A673 (cell line): ENCODE measurements at regions not wholly inside any gene's neighbourhood (a gene's known extent, or its start where the extent isn't known, plus 50 kb on each side); places are given as distances from the start of the nearest gene placed in this dataset.

ENCODE experiments used
- BruUV-seq: library from RNA; stranded (reverse); fragments of 400-500 nt; replicated peaks from 2 replicates; lab custom pipeline; 2021; lab: Mats Ljungman, UMichigan
- CTCF ChIA-PET: fragments of 300-600 bp; sonication (Branson Sonifier 250); formaldehyde crosslinking; loops from one replicate; lab custom pipeline; 2022; ENCODE audit warnings: antibody characterized with exemption; lab: Charles Lee
- POLR2A ChIA-PET: fragments of 300-600 bp; sonication (Branson Sonifier 250); formaldehyde crosslinking; loops from one replicate; lab custom pipeline; 2022; ENCODE audit warnings: antibody characterized with exemption; ENCODE audit not compliant: low non-redundant PET; lab: Charles Lee
- DNase-seq: peaks from one replicate; pipeline ENCODE4 v3.0.0-alpha.2; 2015; ENCODE audit warnings: low spot score
- H3K27ac ChIP-seq: fragments of 200-600 bp; sonication (generic); 2 replicates; pipeline ENCODE4 v1.5.1; 2016; ENCODE audit warnings: mixed run types, low read depth, mild to moderate bottlenecking, mixed read lengths, antibody characterized with exemption, low read length; ENCODE audit not compliant: poor library complexity, severe bottlenecking
- H3K27me3 ChIP-seq: fragments of 200-600 bp; sonication (generic); replicated peaks from 2 replicates; pipeline ENCODE4 v1.6.1; 2017; ENCODE audit warnings: mixed run types, low read depth, mild to moderate bottlenecking, mixed read lengths, antibody characterized with exemption, low read length; ENCODE audit not compliant: insufficient read depth, poor library complexity
- H3K36me3 ChIP-seq: fragments of 200-600 bp; sonication (generic); 2 replicates; pipeline ENCODE4 v1.6.1; 2016; ENCODE audit warnings: mixed run types, mild to moderate bottlenecking, mixed read lengths, antibody characterized with exemption, low read length; ENCODE audit not compliant: insufficient read depth, poor library complexity, severe bottlenecking
- H3K4me1 ChIP-seq: fragments of 200-600 bp; sonication (generic); 2 replicates; pipeline ENCODE4 v1.6.1; 2017; ENCODE audit warnings: mixed run types, mild to moderate bottlenecking, mixed read lengths, antibody characterized with exemption, low read length; ENCODE audit not compliant: insufficient read depth, poor library complexity, severe bottlenecking
- H3K4me3 ChIP-seq: fragments of 200-600 bp; sonication (generic); 2 replicates; pipeline ENCODE4 v1.5.1; 2016; ENCODE audit warnings: low read depth, mixed run types, mild to moderate bottlenecking, mixed read lengths, low read length; ENCODE audit not compliant: poor library complexity, severe bottlenecking
- H3K9me3 ChIP-seq: fragments of 200-600 bp; sonication (generic); 2 replicates; pipeline ENCODE4 v1.6.1; 2016; ENCODE audit warnings: mixed run types, low read depth, mild to moderate bottlenecking, mixed read lengths, antibody characterized with exemption, low read length; ENCODE audit not compliant: poor library complexity, severe bottlenecking
- CTCF ChIP-seq: fragments of 300-800, 200-600 bp; sonication (generic); conservative IDR thresholded peaks from 2 replicates; pipeline ENCODE4 v1.5.1; 2017; ENCODE audit warnings: low read depth, mild to moderate bottlenecking, antibody characterized with exemption, low read length, moderate library complexity, mixed read lengths
- EZH2 ChIP-seq: fragments of 200-600 bp; sonication (generic); IDR thresholded peaks from 2 replicates; pipeline ENCODE4 v1.6.1; 2017; ENCODE audit warnings: borderline replicate concordance, low read depth, mild to moderate bottlenecking, mixed read lengths, antibody characterized with exemption, low read length; ENCODE audit not compliant: poor library complexity, severe bottlenecking
- intact Hi-C: fragments of 100-400 bp; cut with micrococcal nuclease; formaldehyde crosslinking; loops from one replicate; pipeline ENCODE4 v1.10.0; 2022; ENCODE audit not compliant: unreplicated experiment

GRCh38 chr20:12069181-12069580 is 151.5 kb downstream of the BTBD3 start:
- TF ChIP-seq EZH2, result no peak
- no peak for TF ChIP-seq CTCF
- BruUV-seq, result no TSS peak
- Histone ChIP-seq H3K9me3 (no peaks in the 10 kb centered on the region), H3K4me1 (peaks cover 8% of the 10 kb centered on the region), H3K27me3 (no peaks in the 10 kb centered on the region), H3K36me3 (no peaks in the 10 kb centered on the region), H3K4me3 (no peak overlapping the region), H3K27ac (no peak overlapping the region)
- DNase-seq, result no peak
- intact Hi-C loops, result no loop called here
- ChIA-PET POLR2A (no interaction called here), CTCF (no interaction called here)

GRCh38 chr20:12072221-12072953 is 154.7 kb downstream of the BTBD3 start:
- H3K27me3 ChIP-seq, result no peaks in the 10 kb centered on the region
- ChIA-PET POLR2A (no interaction called here), CTCF (no interaction called here)
- no peaks in the 10 kb centered on the region for H3K9me3 ChIP-seq
- H3K4me3 ChIP-seq, result no peak overlapping the region
- intact Hi-C loops, result no loop called here
- TF ChIP-seq EZH2, result no peak
- no peak for TF ChIP-seq CTCF
- DNase-seq, result no peak
- no TSS peak for BruUV-seq
- no peak overlapping the region for H3K27ac ChIP-seq
- peaks cover 8% of the 10 kb centered on the region for H3K4me1 ChIP-seq
- H3K36me3 ChIP-seq, result no peaks in the 10 kb centered on the region

- CTCF ChIA-PET, result no interaction called here
- BruUV-seq, result no TSS peak
- DNase-seq, result no peak
- H3K9me3 ChIP-seq, result no peaks in the 10 kb centered on the region
- TF ChIP-seq CTCF (no peak), EZH2 (no peak)
- H3K4me1 ChIP-seq, result peaks cover 6% of the 10 kb centered on the region
- no peak overlapping the region for H3K27ac ChIP-seq
- no peak overlapping the region for H3K4me3 ChIP-seq
- intact Hi-C loops, result no loop called here
- H3K27me3 ChIP-seq, result no peaks in the 10 kb centered on the region
- no peaks in the 10 kb centered on the region for H3K36me3 ChIP-seq
- POLR2A ChIA-PET, result no interaction called here
These were observed 155.2 kb downstream of the BTBD3 start for GRCh38 chr20:12072954-12073264.
